ENCODE measurements at regions not wholly inside any gene's neighbourhood (a gene's known extent, or its start where the extent isn't known, plus 50 kb on each side); places are given as distances from the start of the nearest gene placed in this dataset.
"Not testable (repeated sequence)": the region's sequence is repeated elsewhere in the genome, so short reads cannot be mapped to it uniquely, and the experiment has no call there.

DNA sequence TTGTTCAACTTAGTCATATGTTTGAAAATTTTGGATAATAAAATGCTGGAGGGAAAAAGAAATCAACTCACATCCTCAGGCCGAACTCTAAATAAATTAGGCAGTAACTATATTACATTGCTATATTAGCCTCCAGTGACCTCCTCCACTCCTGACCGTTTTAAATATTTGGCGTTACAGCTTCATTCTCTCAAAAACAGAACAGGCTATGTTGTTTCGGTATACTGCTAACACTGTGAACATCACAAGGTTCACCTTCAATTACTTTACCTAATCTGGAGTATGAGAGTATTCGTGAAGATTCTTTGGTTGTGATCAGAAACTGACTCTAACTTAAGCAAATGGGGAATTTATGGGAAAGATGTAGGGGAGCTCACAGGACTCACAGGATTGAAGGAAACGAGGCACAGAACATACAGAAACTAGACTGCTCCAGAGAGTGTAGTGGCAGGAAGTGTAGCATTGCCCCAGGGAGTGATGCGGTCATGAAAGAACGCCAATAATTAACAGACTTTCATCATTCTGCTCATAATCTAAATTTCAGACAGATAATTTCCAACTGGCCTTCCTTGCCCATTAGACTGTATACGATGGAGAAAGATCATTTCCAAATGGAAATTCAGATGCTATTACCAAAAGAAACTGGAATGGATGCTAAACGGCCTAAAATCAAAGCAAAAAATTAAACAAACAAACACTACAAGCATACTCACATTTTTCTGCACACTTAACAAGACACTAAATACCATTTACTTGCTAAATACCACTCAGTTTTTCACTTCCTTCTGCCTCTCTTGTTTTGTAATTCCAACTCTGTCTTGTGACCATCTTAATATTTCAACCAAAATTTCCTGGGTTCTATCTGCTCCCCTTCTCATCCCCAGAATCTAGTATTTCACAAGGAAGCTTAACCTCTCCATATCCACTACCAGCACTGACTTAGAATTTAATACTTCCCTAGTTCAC, 110.1 kb upstream of the LPAR1 start:
- DNase-seq (ENCODE audit: low spot score): no peak

DNA sequence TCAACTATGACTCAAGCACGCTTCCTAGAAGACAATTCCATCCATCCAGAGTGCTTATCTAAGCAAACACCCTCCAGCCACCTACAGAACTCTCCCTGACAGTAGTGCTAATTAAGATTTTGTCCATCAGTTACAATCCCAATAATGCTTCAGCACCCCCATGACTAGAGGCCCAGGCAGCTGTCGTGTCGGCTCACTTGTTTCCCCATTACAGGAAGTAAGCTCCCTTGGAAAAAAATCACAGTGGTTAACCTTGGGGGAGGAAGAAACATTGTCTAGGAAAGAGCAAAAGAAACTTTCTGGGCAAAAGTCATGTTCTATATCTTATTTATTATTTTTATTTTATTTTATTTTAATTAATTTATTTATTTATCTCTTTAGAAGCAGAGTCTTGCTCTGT, 108.8 kb upstream of the LPAR1 start:
- no peak for DNase-seq (ENCODE audit: low spot score)

DNA sequence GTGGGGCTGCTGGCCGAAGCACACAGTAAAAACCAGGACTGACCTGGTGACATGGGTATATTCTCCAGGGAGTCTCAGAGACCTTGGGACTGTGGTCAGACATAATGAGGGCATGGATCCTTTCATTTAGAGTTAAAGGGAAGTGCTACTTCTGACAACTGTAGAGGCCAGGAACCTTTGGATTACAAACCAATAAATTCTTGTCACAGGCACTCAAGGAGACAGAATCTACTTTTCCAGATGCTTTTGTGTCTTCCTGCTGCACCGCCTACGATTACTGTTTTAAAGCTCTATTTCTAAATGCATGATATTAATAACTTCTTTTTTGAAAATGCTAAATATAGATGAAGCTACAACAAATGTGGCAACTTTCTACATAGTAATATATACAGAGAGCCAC, 106.5 kb upstream of the LPAR1 start:
- DNase-seq (ENCODE audit: low spot score): no peak

DNA sequence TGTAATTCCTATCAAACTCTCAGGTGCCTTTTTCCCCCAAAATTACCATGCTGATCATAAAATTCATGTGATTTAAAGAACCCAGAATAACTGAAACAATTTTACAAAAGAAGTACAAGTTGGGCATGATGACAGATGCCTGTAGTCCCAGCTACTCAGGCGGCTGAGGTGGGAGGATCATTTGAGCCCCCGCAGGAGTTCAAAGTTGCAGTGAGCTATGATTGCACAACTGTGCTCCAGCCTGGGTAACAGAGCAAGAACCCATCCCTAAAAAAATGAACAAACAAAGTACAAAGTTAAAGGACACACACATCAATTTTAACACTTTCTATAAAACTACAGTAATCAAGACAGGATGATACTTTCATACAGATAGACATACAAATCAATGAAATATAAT, 97.9 kb upstream of the LPAR1 start:
- no peak for DNase-seq (ENCODE audit: low spot score)

DNA sequence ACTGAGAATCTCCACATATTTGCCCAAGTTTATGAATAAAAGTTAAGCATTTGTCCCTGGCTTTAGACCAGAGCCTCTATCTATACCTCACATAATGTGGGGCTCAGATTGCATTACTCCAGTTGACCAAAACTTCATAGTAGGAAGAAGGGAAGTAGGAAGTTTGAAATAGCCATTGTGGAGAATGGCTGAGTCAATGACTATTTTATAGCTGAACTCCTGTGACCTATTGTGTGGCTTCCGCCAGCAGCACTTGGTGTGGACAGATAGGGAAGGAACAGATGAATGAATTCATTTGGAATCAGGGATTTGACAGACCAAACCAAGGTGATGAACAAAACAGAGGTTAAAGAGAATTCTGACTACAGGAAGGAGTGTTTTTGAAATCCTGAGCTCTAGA, 92.9 kb upstream of the LPAR1 start:
- no peak for DNase-seq (ENCODE audit: low spot score)

DNA sequence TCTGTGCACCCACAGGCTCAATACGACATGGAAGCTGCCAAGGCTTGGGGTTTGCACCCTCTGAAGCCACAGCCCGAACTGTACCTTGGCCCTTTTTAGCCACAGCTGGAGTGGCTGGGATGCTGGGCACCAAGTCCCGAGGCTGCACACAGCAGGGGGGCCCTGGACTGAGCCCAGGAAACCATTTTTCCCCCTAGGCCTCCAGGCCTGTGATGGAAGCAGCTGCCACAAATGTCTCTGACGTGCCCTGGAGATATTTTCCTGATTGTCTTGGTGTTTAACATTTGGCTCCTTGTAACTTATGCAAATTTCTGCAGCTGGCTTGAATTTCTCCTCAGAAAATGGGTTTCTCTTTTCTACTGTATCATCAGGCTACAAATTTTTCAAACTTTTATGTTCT, 82.3 kb upstream of the LPAR1 start:
- no peak for DNase-seq (ENCODE audit: low spot score)

DNA sequence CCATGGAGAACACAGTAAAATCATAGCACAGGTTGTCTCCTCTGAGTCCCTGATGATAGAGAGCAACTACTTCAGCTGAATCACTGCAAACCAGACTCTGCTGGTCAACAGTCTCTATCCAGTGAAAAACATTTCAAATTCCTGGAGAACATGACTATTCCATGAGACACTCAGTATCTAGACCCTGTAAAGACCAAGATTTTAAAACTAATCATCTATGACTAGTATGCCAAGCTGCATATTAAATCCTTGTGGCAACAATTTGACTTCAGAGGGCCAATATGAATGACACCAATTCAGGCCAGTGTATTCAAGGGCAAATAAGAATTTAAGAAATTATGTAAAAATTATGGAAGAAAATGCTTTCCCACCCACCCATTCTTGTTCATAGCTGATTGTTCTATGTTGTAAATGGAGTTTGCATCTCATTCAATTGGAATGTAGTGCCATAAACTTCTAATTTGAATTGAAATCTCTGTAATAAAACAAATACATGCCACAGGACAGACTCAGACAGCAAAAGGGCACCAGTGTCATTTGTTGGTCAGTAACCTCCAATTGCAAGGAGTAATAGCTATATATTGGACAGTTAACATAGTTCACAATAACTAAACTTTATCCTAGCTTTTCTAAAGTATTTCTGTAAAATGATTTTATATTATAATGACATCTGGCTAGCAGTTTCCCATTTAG, 80.1 kb upstream of the LPAR1 start:
- no peak for DNase-seq (ENCODE audit: low spot score)

DNA sequence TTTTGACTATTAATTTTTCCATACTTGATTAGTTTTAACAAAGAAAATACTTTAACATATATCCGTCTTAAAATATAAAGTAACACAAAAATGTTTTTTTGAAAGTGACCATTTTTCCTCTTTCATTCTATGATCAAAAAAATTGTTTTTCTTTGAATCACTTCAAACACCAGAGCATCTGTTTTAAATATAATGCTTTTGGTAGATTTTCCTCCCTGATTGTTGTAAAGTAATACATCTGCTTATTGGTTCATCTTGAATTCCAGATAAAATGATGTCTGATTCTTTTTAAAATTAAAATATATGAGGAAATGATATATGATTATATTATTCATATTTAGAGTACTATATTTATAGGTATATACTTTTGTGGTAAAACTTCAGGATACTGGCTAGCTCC, 76.2 kb upstream of the LPAR1 start:
- DNase-seq (ENCODE audit: low spot score): no peak

DNA sequence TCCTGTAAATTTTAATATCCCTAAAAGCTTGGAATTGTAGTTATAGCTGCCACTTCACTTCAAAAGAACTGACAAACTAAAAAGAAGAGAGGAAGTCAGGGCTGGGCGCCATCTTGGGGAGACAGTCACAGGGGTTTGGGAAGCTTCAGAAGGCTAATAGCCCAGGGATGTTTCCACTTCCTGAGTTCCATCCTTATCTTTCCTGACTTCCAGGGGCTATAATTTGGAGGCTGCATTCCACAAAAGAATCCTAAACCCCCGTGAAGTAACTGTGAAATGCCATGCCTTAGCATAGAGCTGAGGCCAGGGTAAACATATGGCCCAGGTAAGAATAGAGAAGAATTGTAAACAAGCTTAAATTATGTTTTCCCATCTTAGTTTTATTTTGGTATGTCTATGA, 75.4 kb upstream of the LPAR1 start:
- no peak for DNase-seq (ENCODE audit: low spot score)

DNA sequence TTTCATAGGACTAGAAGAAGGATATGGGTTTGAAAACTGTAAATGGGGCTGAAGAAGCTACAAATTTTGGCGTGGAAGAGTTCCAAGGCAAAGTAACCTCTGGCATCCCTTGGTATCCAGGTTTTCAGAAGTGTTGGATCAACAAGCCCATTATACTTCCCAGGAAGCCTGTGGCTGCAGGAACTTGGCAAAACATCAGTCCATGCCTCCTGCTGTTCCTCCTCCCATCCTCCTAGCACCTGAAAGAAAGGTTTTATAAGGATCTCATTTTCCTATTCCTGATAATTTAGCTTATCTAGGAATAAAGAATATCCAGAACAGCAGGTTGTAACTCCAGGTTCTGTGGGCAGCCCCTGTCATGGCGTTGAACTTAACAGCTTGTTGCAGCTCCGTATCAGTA, 72.5 kb upstream of the LPAR1 start:
- no peak for DNase-seq (ENCODE audit: low spot score)

DNA sequence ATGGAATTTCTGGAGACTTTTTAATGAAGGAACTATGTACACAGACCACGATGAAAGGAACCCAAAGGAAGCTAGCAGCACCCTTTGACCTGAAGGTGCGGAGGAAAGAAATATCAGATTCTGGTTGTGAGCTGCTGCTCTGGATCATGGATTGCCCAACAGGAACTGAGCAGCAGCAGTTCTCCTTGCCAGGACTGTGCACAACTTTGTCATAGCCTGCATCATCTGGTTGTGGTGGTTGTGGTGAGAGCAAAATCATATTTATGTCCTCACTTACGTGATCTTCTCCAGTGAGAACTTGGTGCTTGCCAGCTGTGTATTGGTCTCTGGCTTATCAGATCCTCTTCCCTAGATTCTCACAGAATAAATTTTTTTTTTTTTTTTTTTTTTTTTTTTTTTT, 70.7 kb upstream of the LPAR1 start:
- DNase-seq (ENCODE audit: low spot score): no peak

DNA sequence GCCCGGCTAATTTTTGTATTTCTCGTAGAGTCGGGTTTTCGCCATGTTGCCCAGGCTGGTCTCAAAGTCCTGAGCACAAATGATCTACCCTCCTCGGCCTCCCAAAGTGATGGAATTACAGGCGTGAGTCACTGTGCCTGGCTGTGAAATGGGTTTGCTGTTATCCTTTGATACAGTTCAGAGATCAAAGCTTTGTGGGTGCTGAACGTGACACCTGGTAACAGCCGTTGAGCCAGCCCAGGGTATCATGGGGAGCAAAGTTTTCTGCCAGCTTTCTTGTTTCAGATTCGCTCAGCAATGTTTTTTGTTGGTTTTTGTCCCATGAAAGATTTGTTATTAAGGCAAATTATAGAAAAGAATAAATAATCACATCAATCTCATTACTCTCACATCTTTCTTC, 68.9 kb upstream of the LPAR1 start:
- no peak for DNase-seq (ENCODE audit: low spot score)

DNA sequence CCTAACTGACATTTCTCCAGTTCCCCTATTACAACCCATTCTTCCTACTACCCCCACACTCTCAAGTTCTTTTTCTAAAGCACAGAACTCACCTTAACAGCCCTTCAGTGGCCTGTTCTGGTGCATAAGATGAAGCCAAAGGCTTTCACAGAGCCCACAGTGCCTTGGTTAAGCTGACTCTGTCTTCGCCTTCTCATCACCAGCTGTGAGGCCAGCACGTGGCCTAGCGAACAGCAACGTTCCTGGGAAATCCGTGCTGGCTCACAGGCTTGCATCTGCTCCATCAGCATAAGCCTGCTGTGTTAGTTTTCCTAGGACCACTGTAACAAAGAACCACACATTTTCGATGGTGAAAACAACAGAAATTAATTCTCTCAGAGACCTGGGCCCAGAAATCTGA, 67.9 kb upstream of the LPAR1 start:
- no peak for DNase-seq (ENCODE audit: low spot score)

DNA sequence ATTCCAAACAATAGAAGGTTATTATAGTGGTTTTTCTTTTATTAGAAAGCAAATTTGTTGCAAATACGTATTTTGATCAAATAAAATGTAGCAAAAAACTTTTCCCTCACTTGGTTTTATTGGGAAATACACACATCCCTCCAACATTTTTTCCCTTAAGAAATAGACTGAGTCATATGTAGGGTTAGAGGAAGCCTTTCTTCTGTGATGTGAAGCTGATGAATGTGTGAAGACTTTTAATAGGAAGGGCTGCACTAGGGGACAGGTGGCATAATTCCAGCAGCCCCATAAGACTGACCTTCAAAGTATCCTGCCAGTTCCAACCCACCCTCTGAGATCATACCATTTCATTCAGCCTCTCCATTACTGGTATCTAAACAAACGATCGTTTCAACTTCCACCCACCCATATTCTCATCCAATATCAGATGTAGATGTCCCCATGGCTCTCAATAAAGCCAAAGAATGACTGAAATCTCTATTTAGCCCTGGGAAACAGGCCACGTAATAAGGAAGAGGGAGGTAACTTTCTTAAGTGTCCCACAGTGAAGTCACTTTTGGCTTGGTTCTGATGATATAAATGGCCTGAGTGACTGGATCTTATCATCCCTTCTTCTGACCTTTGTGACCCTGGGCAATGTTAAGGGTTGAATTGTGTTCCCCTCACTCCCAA, 64.7 kb upstream of the LPAR1 start:
- no peak for DNase-seq (ENCODE audit: low spot score)

DNA sequence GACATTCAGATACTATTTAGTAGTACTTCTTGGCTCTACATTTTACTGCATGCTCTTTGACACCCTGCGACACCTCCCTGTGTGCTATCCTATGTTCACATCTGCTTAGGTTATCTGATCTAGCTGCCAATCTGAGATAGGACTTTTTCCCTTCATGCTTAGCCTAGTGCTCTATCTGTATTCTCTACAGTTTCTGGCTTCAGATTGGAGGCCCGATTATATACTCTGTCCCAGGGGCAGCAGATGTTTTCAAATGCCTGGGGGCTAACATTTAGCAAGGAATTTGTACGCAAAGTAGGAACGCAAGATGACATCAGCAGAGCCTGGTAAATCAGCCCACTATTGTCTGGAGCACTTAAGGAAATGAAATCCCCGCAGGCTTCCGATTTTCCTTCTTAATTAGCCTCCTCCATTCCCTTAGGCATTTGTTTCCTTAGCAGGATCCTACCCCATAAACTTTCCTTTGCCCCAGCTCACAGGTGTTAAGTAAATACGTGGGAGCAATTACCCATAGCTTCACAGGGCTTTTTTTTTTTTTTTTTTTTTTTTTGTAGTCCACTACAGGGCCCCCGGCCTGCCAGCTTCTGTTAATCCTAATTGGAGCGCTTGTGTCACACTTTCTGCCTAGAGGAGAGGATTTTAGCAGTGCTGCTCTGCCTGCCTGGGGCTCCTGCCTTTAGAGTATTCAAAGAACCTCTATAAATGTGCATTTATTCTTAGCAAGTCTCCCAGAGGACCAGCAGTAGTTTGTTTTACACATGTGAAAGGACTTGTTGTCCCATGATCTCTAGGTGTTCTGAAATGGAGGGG, 61.1 kb upstream of the LPAR1 start:
- DNase-seq (ENCODE audit: low spot score): no peak

DNA sequence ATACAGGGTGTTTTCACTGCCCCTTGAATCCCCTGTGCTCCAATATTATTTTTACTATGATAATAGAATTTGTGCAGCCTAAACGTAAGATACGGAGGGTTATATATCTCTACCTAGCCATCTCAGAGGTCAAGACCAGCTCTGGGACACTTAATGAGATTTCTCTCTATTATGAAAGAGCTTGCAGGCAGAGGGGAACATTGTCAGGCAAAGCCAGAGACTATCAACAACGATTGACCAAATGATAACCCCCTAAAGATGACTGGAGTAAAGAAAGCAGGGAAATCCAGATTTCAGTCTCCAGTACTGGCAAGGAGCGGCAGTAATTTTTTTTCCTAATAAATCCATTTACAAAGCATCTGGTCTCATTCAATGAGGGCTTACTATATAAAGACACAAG, 59.8 kb upstream of the LPAR1 start:
- no peak for DNase-seq (ENCODE audit: low spot score)

DNA sequence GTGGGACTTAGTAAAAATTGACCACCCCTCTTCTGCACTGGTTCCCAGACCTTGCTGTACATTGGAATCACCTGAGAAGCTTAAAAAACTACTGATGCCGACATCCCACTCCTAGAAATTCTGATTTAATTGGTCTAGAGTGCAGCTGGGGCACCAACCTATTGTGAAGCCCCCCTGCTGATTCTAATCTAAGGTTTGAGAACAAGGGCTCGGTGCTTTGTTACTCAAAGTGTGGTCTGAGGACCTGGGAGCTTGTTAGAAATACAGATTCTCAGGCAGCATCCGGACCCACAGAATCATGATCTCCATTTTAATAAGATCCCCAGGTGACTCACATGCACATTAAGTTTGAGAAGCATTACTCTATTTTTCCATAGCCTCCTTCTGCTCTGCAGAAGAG, 57.8 kb upstream of the LPAR1 start:
- DNase-seq (ENCODE audit: low spot score): no peak

DNA sequence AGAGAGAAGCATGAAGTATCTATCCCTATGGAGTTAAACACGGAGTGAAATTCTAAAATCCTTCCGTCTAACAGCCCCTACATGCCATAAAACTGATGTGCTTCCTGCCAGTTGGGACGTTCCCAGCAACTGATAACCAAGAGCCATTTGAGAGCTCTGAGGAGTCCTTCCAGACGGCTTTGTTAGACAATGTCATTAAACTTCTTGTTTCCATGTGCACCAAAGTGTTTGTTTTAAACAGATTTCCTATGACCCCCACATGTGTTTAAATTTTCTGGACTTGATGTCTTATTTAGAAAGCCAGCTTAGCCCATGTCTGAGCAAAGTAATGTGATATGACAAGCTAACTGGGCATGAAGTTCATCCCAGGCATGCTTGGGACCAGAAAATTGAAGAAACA, 57.2 kb upstream of the LPAR1 start:
- no peak for DNase-seq (ENCODE audit: low spot score)

DNA sequence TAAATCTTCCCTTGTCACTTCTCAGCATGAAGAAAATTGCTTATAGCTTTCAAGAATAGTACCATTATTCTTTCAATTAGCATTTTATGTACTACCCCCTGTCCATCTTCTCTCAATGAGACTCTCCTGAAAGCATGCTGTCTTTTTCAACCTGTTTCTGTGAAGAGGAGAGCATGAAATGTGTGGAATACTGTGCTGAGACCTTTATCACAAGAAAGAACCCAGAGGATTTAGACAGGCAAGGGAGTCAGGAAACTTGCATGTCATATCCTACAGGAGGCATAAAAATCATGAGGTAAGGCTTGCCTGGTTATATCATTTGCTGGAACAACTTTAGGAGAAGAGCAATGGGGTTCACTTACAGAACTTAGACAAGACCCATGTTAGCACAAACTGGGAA, 56.7 kb upstream of the LPAR1 start:
- DNase-seq (ENCODE audit: low spot score): no peak

DNA sequence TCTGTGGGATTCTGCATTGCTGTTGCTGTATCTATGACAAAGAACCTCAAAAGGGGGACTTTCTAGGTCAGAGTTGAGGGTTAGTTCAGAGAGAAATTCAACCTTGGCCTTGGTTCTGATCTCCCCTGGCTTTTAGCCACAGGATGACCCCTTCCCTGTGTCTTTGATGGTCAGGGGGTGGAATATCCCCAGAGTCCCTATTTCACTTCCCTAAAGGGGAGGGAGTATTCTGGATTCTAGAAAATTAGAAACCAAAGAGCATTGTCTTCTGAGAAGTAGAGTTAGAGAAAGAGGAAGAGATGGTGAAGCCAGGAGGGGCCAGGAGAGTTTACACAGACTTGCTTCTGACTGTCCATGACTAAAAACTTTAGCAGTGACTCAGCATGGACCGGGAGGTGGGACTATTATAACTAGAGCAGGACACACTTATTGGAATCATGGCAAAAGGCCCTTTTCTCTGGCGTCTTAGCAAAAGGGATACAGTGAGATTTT, 56.2 kb upstream of the LPAR1 start:
- DNase-seq (ENCODE audit: low spot score): no peak

DNA sequence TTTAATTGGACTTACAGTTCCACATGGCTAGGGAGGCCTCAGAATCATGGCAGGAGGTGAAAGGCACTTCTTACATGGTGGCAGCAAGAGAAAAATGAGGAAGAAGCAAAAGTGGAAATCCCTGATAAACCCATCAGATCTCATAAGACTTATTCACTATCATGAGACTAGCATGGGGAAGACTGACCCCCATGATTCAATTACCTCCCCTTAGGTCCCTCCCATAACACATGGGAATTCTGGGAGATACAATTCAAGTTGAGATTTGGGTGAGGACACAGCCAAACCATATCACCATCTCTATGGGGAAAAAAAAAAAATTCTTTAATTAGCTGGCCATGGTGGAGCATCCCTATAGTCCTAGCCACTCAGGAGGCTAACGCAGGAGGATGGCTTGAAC, 53.9 kb upstream of the LPAR1 start:
- not testable (repeated sequence) for DNase-seq (ENCODE audit: low spot score)

All from left forelimb (tissue), 1 donor.